ENCODE measurements at regions not wholly inside any gene's neighbourhood (a gene's known extent, or its start where the extent isn't known, plus 50 kb on each side); places are given as distances from the start of the nearest gene placed in this dataset.

DNA sequence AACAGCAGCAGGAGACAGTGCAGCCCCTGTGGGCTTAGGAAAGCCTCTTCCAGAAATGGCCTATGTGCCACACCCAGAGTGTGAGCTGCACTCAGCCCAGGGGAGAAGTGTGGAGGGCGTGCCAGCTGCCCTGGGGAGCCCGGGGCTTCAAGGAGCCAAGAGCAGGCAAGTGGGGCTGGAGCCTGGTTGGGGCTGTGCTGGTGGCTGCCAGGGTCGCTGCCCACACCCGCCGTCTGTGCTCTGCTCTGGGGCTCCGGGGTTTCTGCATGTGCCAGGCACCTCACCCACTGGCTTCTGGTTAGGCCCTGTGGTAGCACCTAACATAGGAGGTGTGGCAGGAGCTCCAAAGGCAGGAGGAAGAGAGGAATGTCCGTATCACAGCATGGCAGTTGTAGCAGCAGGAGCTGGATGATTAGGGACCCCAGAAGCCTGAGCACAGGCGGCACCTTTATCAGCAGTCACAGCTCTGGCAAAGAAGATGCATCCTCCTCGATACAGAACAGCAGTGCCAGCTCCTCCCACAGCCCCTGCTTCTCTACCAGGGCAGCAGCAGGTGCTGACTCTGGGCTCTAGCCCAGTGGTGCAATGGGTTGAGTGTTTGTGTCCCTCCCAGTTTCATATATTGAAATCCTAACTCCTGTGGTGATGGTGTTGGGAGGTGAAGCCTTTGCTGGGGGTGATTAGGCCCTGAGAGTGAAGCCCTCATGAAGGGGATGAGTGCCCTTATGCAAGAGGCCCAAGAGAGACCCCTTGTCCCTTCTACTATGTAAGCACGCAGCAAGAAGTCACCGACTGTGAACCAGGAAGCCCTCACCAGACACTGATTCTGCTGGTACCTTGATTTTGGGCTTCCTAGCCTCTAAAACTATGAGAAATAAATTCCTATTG lies 70.0 kb upstream of the KLF13 start:
- no peak for ATAC-seq
- no peaks in the 10 kb centered on the region for H3K9me3 ChIP-seq
- no peak for TF ChIP-seq EP300 (IDR thresholded peaks at IDR 0.05)
- no peak overlapping the region for H3K4me3 ChIP-seq
- no peaks in the 10 kb centered on the region for H3K27me3 ChIP-seq
- H3K36me3 ChIP-seq: no peaks in the 10 kb centered on the region
- no peaks in the 10 kb centered on the region for H3K4me1 ChIP-seq
- WGBS, 2 donors (ENCODE audit: low coverage in 1 of 2): 80% methylated on average over 2 to 3 of the region's 11 CpGs
- H3K27ac ChIP-seq: no peak overlapping the region

DNA sequence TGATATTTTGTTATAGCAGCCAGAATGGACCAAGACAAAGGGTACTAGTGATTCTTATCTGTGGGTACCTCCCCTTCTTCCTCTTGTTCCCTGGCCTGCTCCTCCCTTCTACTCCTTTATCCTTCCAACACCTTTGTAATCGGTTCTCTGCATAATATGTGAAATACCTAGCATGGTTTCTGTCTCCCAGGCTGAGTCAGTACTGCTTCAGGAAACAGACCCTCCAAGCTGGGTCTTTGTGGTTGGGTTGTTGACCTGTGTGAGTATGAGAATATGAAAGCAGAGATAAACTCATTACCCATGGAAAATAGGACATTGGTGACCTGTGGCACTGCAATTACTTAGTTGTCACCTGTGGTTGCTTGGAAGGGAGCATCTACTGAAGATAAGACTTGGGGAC lies 69.3 kb upstream of the KLF13 start:
- H3K9me3 ChIP-seq: no peaks in the 10 kb centered on the region
- no peak overlapping the region for H3K27ac ChIP-seq
- H3K4me3 ChIP-seq: no peak overlapping the region
- H3K4me1 ChIP-seq: no peaks in the 10 kb centered on the region
- no peaks in the 10 kb centered on the region for H3K27me3 ChIP-seq
- no peak for ATAC-seq
- no peaks in the 10 kb centered on the region for H3K36me3 ChIP-seq
- 67 to 79% methylated on average over 1 of the region's 1 CpG for WGBS, 2 donors (ENCODE audit: low coverage in 1 of 2)
- TF ChIP-seq EP300 (IDR thresholded peaks at IDR 0.05) (no peak), POLR2AphosphoS5 (IDR thresholded peaks at IDR 0.05) (no peak), POLR2A (IDR thresholded peaks at IDR 0.05) (no peak)

DNA sequence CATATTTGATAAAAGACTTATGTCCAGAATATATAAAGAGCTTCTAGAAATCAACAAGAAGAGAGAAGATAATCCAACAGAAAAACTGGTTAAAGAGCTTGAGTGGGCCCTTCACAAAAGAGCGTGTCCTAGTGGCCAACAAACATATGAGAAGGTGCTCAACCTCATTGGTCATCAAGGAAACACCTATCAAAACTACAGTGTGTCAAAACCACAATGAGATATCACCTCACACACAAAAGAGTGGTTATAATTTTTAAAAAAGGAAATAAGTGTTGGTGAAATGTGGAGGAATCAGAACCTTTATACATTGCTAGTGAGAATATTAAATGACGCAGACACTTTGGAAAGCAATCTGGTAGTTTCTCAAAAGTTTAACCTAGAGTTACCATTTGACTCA lies 68.4 kb upstream of the KLF13 start:
- Histone ChIP-seq H3K36me3 (no peaks in the 10 kb centered on the region), H3K4me1 (no peaks in the 10 kb centered on the region), H3K27me3 (no peaks in the 10 kb centered on the region), H3K9me3 (no peaks in the 10 kb centered on the region), H3K4me3 (no peak overlapping the region), H3K27ac (no peak overlapping the region)
- no peak for TF ChIP-seq POLR2A (IDR thresholded peaks at IDR 0.05)
- TF ChIP-seq, protein P1, sequence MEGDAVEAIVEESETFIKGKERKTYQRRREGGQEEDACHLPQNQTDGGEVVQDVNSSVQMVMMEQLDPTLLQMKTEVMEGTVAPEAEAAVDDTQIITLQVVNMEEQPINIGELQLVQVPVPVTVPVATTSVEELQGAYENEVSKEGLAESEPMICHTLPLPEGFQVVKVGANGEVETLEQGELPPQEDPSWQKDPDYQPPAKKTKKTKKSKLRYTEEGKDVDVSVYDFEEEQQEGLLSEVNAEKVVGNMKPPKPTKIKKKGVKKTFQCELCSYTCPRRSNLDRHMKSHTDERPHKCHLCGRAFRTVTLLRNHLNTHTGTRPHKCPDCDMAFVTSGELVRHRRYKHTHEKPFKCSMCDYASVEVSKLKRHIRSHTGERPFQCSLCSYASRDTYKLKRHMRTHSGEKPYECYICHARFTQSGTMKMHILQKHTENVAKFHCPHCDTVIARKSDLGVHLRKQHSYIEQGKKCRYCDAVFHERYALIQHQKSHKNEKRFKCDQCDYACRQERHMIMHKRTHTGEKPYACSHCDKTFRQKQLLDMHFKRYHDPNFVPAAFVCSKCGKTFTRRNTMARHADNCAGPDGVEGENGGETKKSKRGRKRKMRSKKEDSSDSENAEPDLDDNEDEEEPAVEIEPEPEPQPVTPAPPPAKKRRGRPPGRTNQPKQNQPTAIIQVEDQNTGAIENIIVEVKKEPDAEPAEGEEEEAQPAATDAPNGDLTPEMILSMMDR (IDR thresholded peaks at IDR 0.05): no peak
- no peak for TF ChIP-seq POLR2AphosphoS5 (IDR thresholded peaks at IDR 0.05)
- no peak for TF ChIP-seq EP300 (IDR thresholded peaks at IDR 0.05)
- ATAC-seq: no peak
- 79 to 95% methylated on average over 2 of the region's 2 CpGs for WGBS, 2 donors (ENCODE audit: low coverage in 1 of 2)

DNA sequence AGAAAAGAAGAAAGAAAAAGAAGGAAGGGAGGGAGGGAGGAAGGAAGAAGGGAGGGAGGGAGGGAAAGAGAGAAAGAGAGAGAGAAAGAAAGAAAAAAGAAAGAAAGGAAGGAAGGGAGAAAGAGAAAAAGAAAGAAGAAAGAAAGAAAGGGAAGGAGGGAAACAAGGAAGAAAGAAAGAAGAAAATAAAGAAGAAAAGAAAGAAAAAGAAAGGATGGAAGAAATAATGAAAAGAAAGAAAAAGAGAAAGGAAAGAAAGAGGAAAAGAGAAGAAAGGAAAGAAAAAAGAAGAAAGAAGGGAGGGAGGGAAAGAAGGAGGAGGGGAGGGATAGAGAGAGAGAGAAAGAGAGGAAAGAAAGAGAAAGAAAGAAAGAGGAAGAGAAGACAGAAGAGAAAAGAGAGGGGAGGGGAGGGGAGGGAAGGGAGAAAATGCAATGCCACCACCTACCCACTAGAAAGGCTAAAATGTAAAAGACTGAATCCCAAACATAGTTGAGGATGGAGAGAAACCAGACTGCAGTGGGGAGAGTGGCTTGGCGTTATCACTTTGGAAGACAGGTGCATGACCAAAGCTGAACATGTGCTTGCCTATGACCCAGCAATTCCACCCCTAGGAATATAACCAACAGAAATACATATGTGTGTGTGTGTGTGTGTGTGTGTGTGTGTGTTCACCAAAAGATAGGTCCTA lies 66.9 kb upstream of the KLF13 start:
- H3K9me3 ChIP-seq: no peaks in the 10 kb centered on the region
- ATAC-seq: no peak
- H3K27ac ChIP-seq: no peak overlapping the region
- 75 to 100% methylated on average over 1 of the region's 1 CpG for WGBS, 2 donors (ENCODE audit: low coverage in 1 of 2)
- H3K4me3 ChIP-seq: no peak overlapping the region
- peaks cover 0 to 14% (median 0%) of the 10 kb centered on the region in 3 donors for H3K4me1 ChIP-seq
- H3K36me3 ChIP-seq: no peaks in the 10 kb centered on the region
- TF ChIP-seq, protein P1 (IDR thresholded peaks at IDR 0.05): no peak
- no peak for TF ChIP-seq EP300 (IDR thresholded peaks at IDR 0.05)
- TF ChIP-seq POLR2AphosphoS5 (IDR thresholded peaks at IDR 0.05): no peak
- no peak for TF ChIP-seq POLR2A (IDR thresholded peaks at IDR 0.05)
- no peaks in the 10 kb centered on the region for H3K27me3 ChIP-seq

DNA sequence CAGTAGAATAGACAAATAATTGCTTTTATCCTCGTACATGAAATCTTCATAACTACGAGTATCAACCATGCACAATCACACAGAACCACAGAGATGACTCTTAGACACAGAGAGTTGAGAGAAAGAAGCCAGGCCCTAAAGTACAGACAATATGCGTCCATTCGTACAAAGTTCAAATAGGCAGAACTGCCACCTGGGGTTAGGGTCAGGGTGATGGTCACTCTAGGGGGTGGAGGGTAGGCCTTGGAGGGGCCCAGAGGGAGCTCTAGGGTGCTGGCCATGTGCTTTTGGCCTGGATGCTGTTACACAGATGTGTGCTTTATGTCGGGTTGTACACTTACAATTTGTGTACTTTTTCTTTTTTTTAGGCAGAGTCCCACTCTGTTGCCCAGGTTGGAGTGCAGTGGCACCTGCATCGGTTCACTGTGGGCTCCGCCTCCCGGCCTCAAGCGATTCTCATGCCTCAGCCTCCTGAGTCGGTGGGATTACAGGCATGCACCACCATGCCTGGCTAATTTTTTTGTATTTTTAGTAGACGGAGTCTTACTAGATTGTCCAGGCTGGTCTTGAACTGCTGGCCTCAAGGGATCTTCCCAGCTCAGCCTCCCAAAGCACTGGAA lies 65.9 kb upstream of the KLF13 start:
- no peaks in the 10 kb centered on the region for H3K9me3 ChIP-seq
- TF ChIP-seq EP300 (IDR thresholded peaks at IDR 0.05) (no peak), POLR2AphosphoS5 (IDR thresholded peaks at IDR 0.05) (no peak), POLR2A (IDR thresholded peaks at IDR 0.05) (no peak)
- TF ChIP-seq, protein P1 (IDR thresholded peaks at IDR 0.05): no peak
- no peaks in the 10 kb centered on the region for H3K27me3 ChIP-seq
- no peak overlapping the region for H3K4me3 ChIP-seq
- no peaks in the 10 kb centered on the region for H3K36me3 ChIP-seq
- ATAC-seq: no peak
- 91 to 93% methylated on average over 5 to 6 of the region's 11 CpGs for WGBS, 2 donors (ENCODE audit: low coverage in 1 of 2)
- H3K27ac ChIP-seq: no peak overlapping the region
- H3K4me1 ChIP-seq: peaks cover 0 to 23% (median 0%) of the 10 kb centered on the region in 3 donors
